Right lobe of liver (tissue), 4 donors: ENCODE measurements at regions not wholly inside any gene's neighbourhood (a gene's known extent, or its start where the extent isn't known, plus 50 kb on each side); places are given as distances from the start of the nearest gene placed in this dataset.
"Not testable (repeated sequence)": the region's sequence is repeated elsewhere in the genome, so short reads cannot be mapped to it uniquely, and the experiment has no call there.

ENCODE experiments used
- POLR2A ChIP-seq: fragments of 450-650 bp; IDR thresholded peaks from one replicate; pipeline ENCODE4 v1.6.1; 2017; ENCODE audit warnings: antibody characterized with exemption, mild to moderate bottlenecking
- TF ChIP-seq, protein P1 (sequence below), 4 donors: fragments of 200-600 bp in 3 of 4; fragments of 450-650 bp in 1 of 4; IDR thresholded peaks; one replicate each; pipeline versions ENCODE4 v1.5.1 to v1.8.0; 2016 to 2022; ENCODE audit warnings: antibody characterized with exemption in 4 of 4, mild to moderate bottlenecking in 2 of 4
- donor health status: DM: no; HTN: no; CAD: no.
- donor health status: DM: no; HTN: no; CAD: no.
- donor health status: DM: no; HTN: yes; CAD: no.

DNA sequence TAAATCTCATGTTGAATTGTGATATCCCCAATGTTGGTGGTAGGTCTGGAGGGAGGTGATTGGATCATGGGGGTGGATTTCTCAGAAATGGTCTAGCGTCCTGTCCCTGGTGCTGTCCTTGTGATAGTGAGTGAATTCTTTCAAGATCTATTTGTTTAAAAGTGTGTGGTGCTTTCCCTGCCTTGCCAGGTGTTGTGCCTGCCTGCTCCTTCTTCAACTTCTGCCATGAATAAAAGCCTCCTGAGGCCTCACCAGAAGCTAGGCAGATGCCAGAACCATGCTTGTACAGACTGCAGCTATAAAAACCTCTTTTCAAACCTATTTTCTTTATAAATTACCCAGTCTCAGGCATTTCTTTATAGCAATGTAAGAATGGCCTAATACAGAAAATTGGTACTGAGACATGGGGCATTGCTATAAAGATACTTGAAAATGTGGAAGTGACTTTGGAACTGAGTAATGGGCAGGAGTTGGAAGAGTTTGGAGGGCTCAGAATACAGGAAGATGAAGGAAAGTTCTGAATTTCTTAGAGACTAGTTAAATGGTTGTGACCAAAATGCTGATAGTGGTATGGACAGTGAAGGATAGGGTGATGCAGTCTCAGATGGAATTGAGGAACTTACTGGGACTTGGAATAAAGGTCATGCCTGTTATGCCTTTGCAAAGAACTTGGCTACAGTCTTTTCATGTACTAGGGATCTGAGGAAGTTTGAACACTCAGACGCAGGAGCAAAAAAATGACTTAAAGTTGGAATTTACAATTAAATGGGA is 1514.6 kb upstream of the TPTE start:
- TF ChIP-seq, protein P1, sequence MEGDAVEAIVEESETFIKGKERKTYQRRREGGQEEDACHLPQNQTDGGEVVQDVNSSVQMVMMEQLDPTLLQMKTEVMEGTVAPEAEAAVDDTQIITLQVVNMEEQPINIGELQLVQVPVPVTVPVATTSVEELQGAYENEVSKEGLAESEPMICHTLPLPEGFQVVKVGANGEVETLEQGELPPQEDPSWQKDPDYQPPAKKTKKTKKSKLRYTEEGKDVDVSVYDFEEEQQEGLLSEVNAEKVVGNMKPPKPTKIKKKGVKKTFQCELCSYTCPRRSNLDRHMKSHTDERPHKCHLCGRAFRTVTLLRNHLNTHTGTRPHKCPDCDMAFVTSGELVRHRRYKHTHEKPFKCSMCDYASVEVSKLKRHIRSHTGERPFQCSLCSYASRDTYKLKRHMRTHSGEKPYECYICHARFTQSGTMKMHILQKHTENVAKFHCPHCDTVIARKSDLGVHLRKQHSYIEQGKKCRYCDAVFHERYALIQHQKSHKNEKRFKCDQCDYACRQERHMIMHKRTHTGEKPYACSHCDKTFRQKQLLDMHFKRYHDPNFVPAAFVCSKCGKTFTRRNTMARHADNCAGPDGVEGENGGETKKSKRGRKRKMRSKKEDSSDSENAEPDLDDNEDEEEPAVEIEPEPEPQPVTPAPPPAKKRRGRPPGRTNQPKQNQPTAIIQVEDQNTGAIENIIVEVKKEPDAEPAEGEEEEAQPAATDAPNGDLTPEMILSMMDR (IDR thresholded peaks at IDR 0.05), result not testable (repeated sequence)
- not testable (repeated sequence) for TF ChIP-seq POLR2A
